CD4-positive, alpha-beta T cell (primary cell): ENCODE measurements at regions not wholly inside any gene's neighbourhood (a gene's known extent, or its start where the extent isn't known, plus 50 kb on each side); places are given as distances from the start of the nearest gene placed in this dataset.

Experiments
- ATAC-seq: fragments of 200-7000 bp; cut with Tn5 transposase; one replicate; pipeline ENCODE4 v1.10.0; 2022; ENCODE audit warnings: mild to moderate bottlenecking; ENCODE audit not compliant: poor library complexity
- CTCF ChIA-PET: fragments of 350-600 bp; sonication (Branson Sonifier 250); formaldehyde crosslinking; loops from one replicate; lab custom pipeline; 2021; ENCODE audit warnings: antibody characterized with exemption, inconsistent platforms; lab: Charles Lee
- POLR2A ChIA-PET: fragments of 350-600 bp; sonication (Branson Sonifier 250); formaldehyde crosslinking; loops from one replicate; lab custom pipeline; 2021; ENCODE audit warnings: antibody characterized with exemption, inconsistent platforms; lab: Charles Lee
- DNase-seq, 14 experiments: peaks; one replicate each; pipeline ENCODE4 v3.0.0-alpha.2; 2013 to 2020; ENCODE audit warnings: mixed read lengths in 2 of 14
- H3K27ac ChIP-seq, 2 donors: one replicate each; pipeline versions ENCODE4 v1.5.1 to v1.7.0; 2013; ENCODE audit warnings: low read length in 2 of 2, low read depth in 1 of 2, mild to moderate bottlenecking in 1 of 2
- H3K27me3 ChIP-seq, 2 experiments: 1 replicate in 1 of 2; 2 replicates in 1 of 2; pipeline versions ENCODE4 v1.6.1 to v1.7.0; 2013; ENCODE audit warnings: low read length in 2 of 2, control low read depth in 1 of 2, mild to moderate bottlenecking in 1 of 2, moderate library complexity in 1 of 2; ENCODE audit not compliant: insufficient read depth in 2 of 2, control insufficient read depth in 1 of 2
- H3K36me3 ChIP-seq: one replicate; pipeline ENCODE4 v1.6.1; 2013; ENCODE audit warnings: low read length, control low read depth; ENCODE audit not compliant: insufficient read depth
- H3K4me1 ChIP-seq: one replicate; pipeline ENCODE4 v1.6.1; 2013; ENCODE audit warnings: low read length, control low read depth; ENCODE audit not compliant: insufficient read depth
- H3K4me3 ChIP-seq: one replicate; pipeline ENCODE4 v1.5.1; 2013; ENCODE audit warnings: mild to moderate bottlenecking, low read length, moderate library complexity
- H3K9me3 ChIP-seq, 2 experiments: 1 replicate in 1 of 2; 2 replicates in 1 of 2; pipeline versions ENCODE4 v1.6.1 to v1.7.0; 2013; ENCODE audit warnings: low read length in 2 of 2, mild to moderate bottlenecking in 2 of 2, control low read depth in 1 of 2, moderate library complexity in 1 of 2; ENCODE audit not compliant: control insufficient read depth in 1 of 2, insufficient read depth in 1 of 2
- H3K27ac Mint-ChIP-seq: one replicate; pipeline ENCODE4 v1.8.0; 2020; ENCODE audit warnings: mixed read lengths
- H3K27me3 Mint-ChIP-seq: one replicate; pipeline ENCODE4 v1.8.0; 2021; ENCODE audit warnings: mixed read lengths
- H3K36me3 Mint-ChIP-seq: one replicate; pipeline ENCODE4 v1.8.0; 2021; ENCODE audit warnings: low read depth, mixed read lengths
- H3K4me1 Mint-ChIP-seq: one replicate; pipeline ENCODE4 v1.8.0; 2021; ENCODE audit warnings: low read depth, mixed read lengths
- H3K4me3 Mint-ChIP-seq: one replicate; pipeline ENCODE4 v1.8.0; 2020; ENCODE audit warnings: mild to moderate bottlenecking, mixed read lengths
- H3K9me3 Mint-ChIP-seq: one replicate; pipeline ENCODE4 v1.8.0; 2020; ENCODE audit warnings: mixed read lengths
- CTCF ChIP-seq: fragments of 200-600 bp; IDR thresholded peaks from one replicate; pipeline ENCODE4 v1.8.0; 2022; ENCODE audit warnings: antibody characterized with exemption, mild to moderate bottlenecking
- intact Hi-C, 2 experiments: fragments of 100-400 bp; cut with DNase I in 1 of 2; cut with micrococcal nuclease in 1 of 2; formaldehyde crosslinking; loops; one replicate each; pipeline versions ENCODE4 v1.15.1 to v1.9.0; 2023 to 2025; cut with DNase I, micrococcal nuclease

- no peaks in the 10 kb centered on the region for H3K36me3 ChIP-seq
- DNase-seq (no peak), ATAC-seq (no peak)
- no peaks in the 10 kb centered on the region for H3K27me3 ChIP-seq
- H3K4me1 ChIP-seq: no peaks in the 10 kb centered on the region
- Mint-ChIP-seq H3K36me3 (no peaks in the 10 kb centered on the region), H3K4me3 (no peak overlapping the region), H3K9me3 (no peaks in the 10 kb centered on the region), H3K4me1 (no peaks in the 10 kb centered on the region), H3K27ac (no peak overlapping the region), H3K27me3 (no peaks in the 10 kb centered on the region)
- ChIA-PET POLR2A (no interaction called here), CTCF (no interaction called here)
- H3K4me3 ChIP-seq: no peak overlapping the region
- intact Hi-C loops: no loop called here
- TF ChIP-seq CTCF: no peak
- peaks cover 7 to 62% of the 10 kb centered on the region in 2 experiments for H3K9me3 ChIP-seq
- no peak overlapping the region for H3K27ac ChIP-seq
These were observed 546.9 kb downstream of the TCERG1L start for GRCh38 chr10:130764651-130765050.

- H3K4me1 ChIP-seq: no peaks in the 10 kb centered on the region
- no peaks in the 10 kb centered on the region for H3K36me3 ChIP-seq
- H3K9me3 ChIP-seq: peaks cover 7 to 66% of the 10 kb centered on the region in 2 experiments
- no peak overlapping the region for H3K4me3 ChIP-seq
- Mint-ChIP-seq H3K36me3 (no peaks in the 10 kb centered on the region), H3K4me3 (no peak overlapping the region), H3K4me1 (no peaks in the 10 kb centered on the region), H3K27ac (no peak overlapping the region), H3K9me3 (no peaks in the 10 kb centered on the region), H3K27me3 (no peaks in the 10 kb centered on the region)
- no peak overlapping the region for H3K27ac ChIP-seq
- no peak for TF ChIP-seq CTCF
- intact Hi-C loops: no loop called here
- ATAC-seq: no peak
- CTCF ChIA-PET: no interaction called here
- DNase-seq: no peak
- POLR2A ChIA-PET: no interaction called here
- H3K27me3 ChIP-seq: no peaks in the 10 kb centered on the region
These were observed 545.5 kb downstream of the TCERG1L start for GRCh38 chr10:130766071-130766470.

GRCh38 chr10:130767116-130767730 is 544.3 kb downstream of the TCERG1L start:
- H3K4me3 ChIP-seq: no peak overlapping the region
- Mint-ChIP-seq H3K27ac (no peak overlapping the region), H3K4me3 (no peak overlapping the region), H3K4me1 (no peaks in the 10 kb centered on the region), H3K36me3 (no peaks in the 10 kb centered on the region), H3K27me3 (no peaks in the 10 kb centered on the region), H3K9me3 (no peaks in the 10 kb centered on the region)
- POLR2A ChIA-PET: no interaction called here
- DNase-seq (no peak), ATAC-seq (no peak)
- no peaks in the 10 kb centered on the region for H3K27me3 ChIP-seq
- H3K27ac ChIP-seq: no peak overlapping the region
- no peaks in the 10 kb centered on the region for H3K4me1 ChIP-seq
- no peaks in the 10 kb centered on the region for H3K36me3 ChIP-seq
- TF ChIP-seq CTCF: no peak
- peaks cover 7 to 61% of the 10 kb centered on the region in 2 experiments for H3K9me3 ChIP-seq
- intact Hi-C loops: no loop called here
- CTCF ChIA-PET: no interaction called here
